ENCODE measurements at regions not wholly inside any gene's neighbourhood (a gene's known extent, or its start where the extent isn't known, plus 50 kb on each side); places are given as distances from the start of the nearest gene placed in this dataset.
"Not testable (repeated sequence)": the region's sequence is repeated elsewhere in the genome, so short reads cannot be mapped to it uniquely, and the experiment has no call there.

- no peak for DNase-seq (ENCODE audit: extremely low spot score, unreplicated experiment)
- Mint-ChIP-seq H3K27ac (ENCODE audit: unreplicated experiment) (no peak overlapping the region), H3K27me3 (ENCODE audit: unreplicated experiment) (peaks cover 16% of the 10 kb centered on the region), H3K9me3 (ENCODE audit: unreplicated experiment) (no peaks in the 10 kb centered on the region), H3K4me1 (ENCODE audit: unreplicated experiment) (no peaks in the 10 kb centered on the region), H3K4me3 (ENCODE audit: unreplicated experiment) (no peak overlapping the region), H3K36me3 (ENCODE audit: unreplicated experiment) (peaks cover 3% of the 10 kb centered on the region)
- TF ChIP-seq, protein P1, sequence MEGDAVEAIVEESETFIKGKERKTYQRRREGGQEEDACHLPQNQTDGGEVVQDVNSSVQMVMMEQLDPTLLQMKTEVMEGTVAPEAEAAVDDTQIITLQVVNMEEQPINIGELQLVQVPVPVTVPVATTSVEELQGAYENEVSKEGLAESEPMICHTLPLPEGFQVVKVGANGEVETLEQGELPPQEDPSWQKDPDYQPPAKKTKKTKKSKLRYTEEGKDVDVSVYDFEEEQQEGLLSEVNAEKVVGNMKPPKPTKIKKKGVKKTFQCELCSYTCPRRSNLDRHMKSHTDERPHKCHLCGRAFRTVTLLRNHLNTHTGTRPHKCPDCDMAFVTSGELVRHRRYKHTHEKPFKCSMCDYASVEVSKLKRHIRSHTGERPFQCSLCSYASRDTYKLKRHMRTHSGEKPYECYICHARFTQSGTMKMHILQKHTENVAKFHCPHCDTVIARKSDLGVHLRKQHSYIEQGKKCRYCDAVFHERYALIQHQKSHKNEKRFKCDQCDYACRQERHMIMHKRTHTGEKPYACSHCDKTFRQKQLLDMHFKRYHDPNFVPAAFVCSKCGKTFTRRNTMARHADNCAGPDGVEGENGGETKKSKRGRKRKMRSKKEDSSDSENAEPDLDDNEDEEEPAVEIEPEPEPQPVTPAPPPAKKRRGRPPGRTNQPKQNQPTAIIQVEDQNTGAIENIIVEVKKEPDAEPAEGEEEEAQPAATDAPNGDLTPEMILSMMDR (IDR thresholded peaks at IDR 0.05), result no peak
Measured at GRCh38 chr6:15107644-15108382, 138.1 kb upstream of the JARID2 start.

DNA sequence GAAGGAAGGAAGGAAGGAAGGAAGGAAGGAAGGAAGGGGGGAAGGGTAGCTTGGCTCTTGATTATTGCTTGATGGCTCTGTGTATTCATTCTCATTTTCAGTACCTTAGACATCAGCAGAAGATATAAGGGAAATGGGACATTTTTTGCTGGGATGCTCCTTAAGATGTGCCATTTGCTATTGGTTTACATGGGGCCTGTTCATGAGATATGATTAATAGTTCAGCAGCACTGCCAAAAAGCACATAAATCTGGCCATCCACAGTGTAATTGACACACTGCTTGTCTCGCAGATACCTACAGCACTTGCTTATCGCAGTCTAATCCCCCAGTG lies 137.5 kb upstream of the JARID2 start:
- Mint-ChIP-seq H3K4me1 (ENCODE audit: unreplicated experiment) (no peaks in the 10 kb centered on the region), H3K9me3 (ENCODE audit: unreplicated experiment) (no peaks in the 10 kb centered on the region), H3K27me3 (ENCODE audit: unreplicated experiment) (peaks cover 15% of the 10 kb centered on the region), H3K36me3 (ENCODE audit: unreplicated experiment) (peaks cover 3% of the 10 kb centered on the region), H3K4me3 (ENCODE audit: unreplicated experiment) (no peak overlapping the region), H3K27ac (ENCODE audit: unreplicated experiment) (no peak overlapping the region)
- DNase-seq (ENCODE audit: extremely low spot score, unreplicated experiment), result no peak
- TF ChIP-seq, protein P1 (IDR thresholded peaks at IDR 0.05), result no peak

- H3K36me3 Mint-ChIP-seq (ENCODE audit: unreplicated experiment), result peaks cover 3% of the 10 kb centered on the region
- H3K27me3 Mint-ChIP-seq (ENCODE audit: unreplicated experiment), result peaks cover 7% of the 10 kb centered on the region
- TF ChIP-seq, protein P1 (IDR thresholded peaks at IDR 0.05), result no peak
- DNase-seq (ENCODE audit: extremely low spot score, unreplicated experiment), result no peak
- H3K4me3 Mint-ChIP-seq (ENCODE audit: unreplicated experiment), result no peak overlapping the region
- no peaks in the 10 kb centered on the region for H3K9me3 Mint-ChIP-seq (ENCODE audit: unreplicated experiment)
- no peaks in the 10 kb centered on the region for H3K4me1 Mint-ChIP-seq (ENCODE audit: unreplicated experiment)
- H3K27ac Mint-ChIP-seq (ENCODE audit: unreplicated experiment), result no peak overlapping the region
Measured at GRCh38 chr6:15109338-15110090, 136.4 kb upstream of the JARID2 start.

DNA sequence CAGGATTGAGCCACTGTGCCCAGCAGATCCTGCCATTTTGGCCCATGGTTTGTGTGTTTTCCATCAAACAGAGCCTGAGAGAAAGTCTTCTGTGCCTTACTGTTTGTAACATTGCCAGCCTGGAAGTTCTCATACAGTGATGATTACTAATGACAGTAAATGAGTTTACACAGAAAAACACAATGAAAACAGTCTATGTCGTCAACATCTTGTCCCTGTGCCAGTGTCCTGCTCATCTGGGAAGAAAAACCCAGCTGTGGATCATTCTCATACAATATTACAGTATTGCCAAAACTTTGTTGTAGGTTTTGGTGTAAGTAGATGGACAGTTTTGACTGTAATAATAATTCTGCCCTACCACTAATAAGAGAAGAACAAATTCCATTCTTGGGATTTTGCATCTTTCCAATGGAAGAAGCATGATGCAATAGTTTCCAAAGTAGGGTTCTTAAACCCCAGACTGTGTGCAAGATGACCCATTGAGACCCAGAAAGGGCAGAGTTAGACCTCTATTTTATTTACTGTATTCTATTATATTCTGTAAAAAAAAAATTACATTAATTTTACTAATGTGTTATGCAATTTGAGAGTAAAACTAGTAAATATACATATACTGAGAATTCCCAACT lies 135.0 kb upstream of the JARID2 start:
- peaks cover 5% of the 10 kb centered on the region for H3K27me3 Mint-ChIP-seq (ENCODE audit: unreplicated experiment)
- no peaks in the 10 kb centered on the region for H3K4me1 Mint-ChIP-seq (ENCODE audit: unreplicated experiment)
- TF ChIP-seq, protein P1 (IDR thresholded peaks at IDR 0.05), result no peak
- no peak overlapping the region for H3K4me3 Mint-ChIP-seq (ENCODE audit: unreplicated experiment)
- H3K27ac Mint-ChIP-seq (ENCODE audit: unreplicated experiment), result no peak overlapping the region
- H3K36me3 Mint-ChIP-seq (ENCODE audit: unreplicated experiment), result peaks cover 3% of the 10 kb centered on the region
- H3K9me3 Mint-ChIP-seq (ENCODE audit: unreplicated experiment), result no peaks in the 10 kb centered on the region
- no peak for DNase-seq (ENCODE audit: extremely low spot score, unreplicated experiment)

GRCh38 chr6:15111576-15111975 lies 134.3 kb upstream of the JARID2 start:
- H3K27me3 Mint-ChIP-seq (ENCODE audit: unreplicated experiment); H3K4me1 Mint-ChIP-seq (ENCODE audit: unreplicated experiment); DNase-seq (ENCODE audit: extremely low spot score, unreplicated experiment); H3K27ac Mint-ChIP-seq (ENCODE audit: unreplicated experiment); H3K4me3 Mint-ChIP-seq (ENCODE audit: unreplicated experiment); H3K36me3 Mint-ChIP-seq (ENCODE audit: unreplicated experiment); H3K9me3 Mint-ChIP-seq (ENCODE audit: unreplicated experiment): not testable (repeated sequence)

Data from osteocyte (in vitro differentiated cells).